ENCODE measurements at regions not wholly inside any gene's neighbourhood (a gene's known extent, or its start where the extent isn't known, plus 50 kb on each side); places are given as distances from the start of the nearest gene placed in this dataset.

GRCh38 chr6:818196-818595 is 125.3 kb upstream of the EXOC2 start:
- no peak for TF ChIP-seq CTCF (IDR thresholded peaks at IDR 0.05)
- TF ChIP-seq POLR2A (IDR thresholded peaks at IDR 0.05), result no peak

Data from tibial nerve (tissue), 3 donors.